ENCODE measurements at regions not wholly inside any gene's neighbourhood (a gene's known extent, or its start where the extent isn't known, plus 50 kb on each side); places are given as distances from the start of the nearest gene placed in this dataset.

DNA sequence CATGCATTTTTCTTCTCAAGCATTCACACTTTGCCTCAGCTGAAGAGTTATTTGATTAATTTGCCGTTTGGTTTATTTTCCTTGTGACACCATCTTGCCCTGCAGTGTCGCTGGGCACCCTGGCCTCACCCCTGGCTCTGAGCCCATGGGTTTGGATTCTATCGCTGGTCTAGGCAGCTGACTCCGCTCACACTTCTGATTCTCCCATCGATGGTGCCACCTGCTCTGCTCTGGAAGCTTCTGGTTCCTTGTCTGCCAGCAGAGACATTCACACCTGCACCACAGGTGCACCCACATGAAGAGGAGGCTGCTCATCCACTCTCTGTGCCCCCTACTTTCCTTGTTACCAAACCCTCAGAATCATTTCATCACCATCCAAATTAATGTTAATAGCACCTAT is 291.6 kb upstream of the CDH4 start:
- DNase-seq (ENCODE audit: low read depth) = no peak

DNA sequence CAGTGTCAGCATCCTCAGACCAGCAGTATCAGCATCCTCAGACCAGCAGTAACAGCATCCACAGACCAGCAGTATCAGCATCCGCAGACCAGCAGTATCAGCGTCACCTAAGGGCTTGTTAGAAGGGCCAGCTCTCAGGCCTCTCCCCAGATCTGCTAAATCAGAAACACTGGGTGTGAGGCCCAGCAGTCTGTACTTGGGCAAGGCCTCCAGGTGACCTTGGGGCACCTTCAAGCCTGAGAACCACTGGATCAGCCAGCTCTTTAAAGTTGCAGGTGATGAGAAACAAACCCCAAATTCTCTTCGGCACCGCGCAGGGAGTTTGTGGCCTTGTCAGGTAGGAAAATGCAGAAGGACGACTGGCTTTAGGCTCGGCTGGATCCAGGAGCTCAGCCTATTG is 290.5 kb upstream of the CDH4 start:
- no peak for DNase-seq (ENCODE audit: low read depth)

DNA sequence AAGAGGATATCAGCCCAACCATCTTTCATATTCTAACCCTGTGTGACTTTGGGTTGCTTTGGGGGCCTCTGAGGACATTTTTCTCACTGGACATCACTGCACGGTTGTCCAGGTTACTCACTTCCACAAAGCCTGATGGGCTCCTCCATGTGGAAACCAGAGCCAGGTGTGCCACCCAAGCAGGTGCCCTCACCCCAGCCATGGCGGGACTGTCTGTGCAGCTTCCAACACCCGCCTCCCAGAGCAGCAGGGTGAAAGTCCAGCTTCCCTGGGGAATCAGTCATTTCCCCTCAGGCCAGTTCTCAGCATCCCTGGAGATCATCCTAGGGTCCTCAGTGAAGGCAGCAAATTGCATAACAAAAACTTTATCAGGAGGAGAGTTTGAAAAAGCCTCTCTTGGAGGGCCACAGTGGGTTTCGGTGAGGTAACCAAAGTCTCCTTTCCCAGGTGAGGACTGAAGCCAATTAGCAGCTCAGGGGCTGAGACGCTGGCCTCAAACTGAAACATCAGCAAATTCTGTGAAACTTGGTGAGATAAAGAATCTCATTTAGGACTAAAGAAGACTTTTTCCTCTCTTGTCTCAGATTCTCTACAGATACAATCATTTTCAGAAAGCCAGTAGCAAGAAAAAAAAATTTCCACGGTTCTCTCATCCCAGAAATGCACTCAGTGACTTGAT is 289.6 kb upstream of the CDH4 start:
- no peak for DNase-seq (ENCODE audit: low read depth)

DNA sequence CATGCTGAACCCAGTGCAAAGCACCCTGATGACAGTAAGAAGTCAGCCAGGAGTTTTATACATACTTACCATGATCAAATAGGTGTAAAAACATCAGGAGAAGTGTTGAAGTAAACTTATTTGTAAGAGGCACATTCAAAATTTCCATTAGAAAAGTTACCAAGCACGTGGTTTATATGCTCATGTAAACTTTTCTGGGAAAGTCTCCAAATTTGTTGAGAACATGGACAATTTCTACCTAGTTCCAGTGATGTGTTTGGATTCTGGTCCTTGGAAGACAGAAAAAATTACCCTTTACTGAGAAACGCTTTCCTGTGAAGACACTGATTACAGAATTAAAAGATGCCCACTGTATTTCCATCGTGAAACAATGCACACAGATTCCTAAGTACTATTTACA is 288.9 kb upstream of the CDH4 start:
- no peak for DNase-seq (ENCODE audit: low read depth)

DNA sequence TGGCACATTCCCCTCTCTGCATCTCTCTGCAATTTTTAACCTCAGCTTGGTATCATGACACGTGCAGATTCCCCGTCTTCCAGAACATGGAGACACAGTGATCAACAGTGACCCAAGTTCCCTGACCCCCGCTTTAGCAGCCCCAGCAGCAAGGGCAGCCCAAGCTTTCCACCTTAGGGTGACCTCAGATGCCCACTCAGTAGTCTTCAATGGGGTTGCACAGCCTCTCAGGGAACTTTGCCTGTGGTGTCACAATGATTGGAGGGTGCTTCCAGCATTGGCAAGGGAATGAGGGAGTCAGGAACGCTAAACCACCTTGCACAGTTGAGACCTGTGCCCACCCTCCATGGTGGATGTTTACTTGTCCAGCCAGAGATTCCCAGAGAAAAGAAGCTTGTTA is 287.1 kb upstream of the CDH4 start:
- DNase-seq (ENCODE audit: low read depth) = no peak

DNA sequence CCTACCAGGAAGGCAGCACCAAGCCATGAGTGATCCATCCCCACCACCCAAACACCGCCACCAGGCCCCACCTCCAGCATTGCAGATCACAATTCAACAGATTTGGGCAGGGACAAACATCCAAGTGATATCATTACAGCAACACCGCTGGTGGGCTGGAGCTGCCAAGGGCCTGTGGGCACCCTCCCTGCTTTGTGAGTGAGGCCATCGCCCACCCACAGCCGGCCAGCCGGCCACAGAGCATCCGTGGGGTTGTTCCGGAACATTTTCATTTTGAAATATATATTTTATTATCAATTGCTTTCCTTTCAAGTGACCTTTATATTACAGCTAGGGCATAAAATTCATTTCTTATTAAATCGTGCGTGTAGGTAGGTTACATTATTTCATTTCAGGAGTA is 286.0 kb upstream of the CDH4 start:
- no peak for DNase-seq (ENCODE audit: low read depth)

DNA sequence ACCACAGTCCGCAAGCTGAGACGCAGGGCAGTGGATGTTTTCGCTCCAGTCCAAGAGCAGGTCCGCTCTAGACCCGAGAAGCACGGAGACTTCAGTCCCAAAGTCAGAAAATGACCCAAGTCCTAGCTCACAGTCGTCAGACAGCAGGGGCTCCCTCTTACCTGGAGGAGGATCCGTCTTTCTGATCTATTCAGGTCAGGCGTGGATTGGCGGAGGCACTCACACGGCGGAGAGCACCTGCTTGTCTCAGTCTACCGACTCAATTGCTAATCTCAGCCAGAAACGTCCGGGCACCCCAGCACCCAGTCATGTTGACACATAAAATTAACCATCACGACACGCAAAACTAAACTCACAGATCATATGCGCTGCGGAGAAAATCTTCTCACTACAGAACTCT is 285.3 kb upstream of the CDH4 start:
- DNase-seq (ENCODE audit: low read depth) = no peak

DNA sequence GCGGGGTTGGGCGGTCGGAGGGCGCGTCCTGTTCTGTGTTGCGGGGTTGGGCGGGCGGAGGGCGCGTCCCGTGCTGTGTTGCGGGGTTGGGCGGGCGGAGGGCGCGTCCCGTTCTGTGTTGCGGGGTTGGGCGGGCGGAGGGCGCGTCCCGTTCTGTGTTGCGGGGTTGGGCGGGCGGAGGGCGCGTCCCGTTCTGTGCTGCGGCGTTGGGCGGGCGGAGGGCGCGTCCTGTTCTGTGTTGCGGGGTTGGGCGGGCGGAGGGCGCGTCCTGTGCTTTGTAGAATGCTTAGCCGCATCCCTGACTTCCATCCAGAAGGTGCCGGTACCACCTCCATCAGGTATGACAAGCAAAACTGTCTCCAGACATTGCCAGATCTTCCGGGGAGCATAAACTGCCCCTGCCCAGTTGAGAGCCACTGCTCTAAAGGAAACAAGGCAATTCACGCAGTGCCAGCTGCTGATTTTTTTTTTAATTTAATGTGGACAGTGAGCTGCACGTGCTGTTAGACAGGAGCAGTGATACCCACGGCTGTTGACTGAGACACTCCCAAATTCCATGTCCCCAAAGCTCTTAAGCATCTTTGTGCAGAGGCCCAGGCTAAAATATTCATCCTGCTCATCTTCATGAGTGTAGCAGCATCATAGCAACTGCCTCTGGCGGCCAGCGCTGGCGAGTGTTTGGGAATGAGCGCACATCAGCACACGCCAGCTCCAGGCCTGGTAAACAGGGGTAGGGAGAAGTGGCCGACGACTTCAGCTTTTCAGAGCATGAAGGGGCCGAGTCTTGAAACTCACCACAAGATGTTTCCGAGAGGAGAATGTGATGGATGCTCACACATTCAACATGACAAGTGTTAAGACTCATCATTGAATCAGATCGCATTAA is 284.4 kb upstream of the CDH4 start:
- DNase-seq (ENCODE audit: low read depth) = no peak

DNA sequence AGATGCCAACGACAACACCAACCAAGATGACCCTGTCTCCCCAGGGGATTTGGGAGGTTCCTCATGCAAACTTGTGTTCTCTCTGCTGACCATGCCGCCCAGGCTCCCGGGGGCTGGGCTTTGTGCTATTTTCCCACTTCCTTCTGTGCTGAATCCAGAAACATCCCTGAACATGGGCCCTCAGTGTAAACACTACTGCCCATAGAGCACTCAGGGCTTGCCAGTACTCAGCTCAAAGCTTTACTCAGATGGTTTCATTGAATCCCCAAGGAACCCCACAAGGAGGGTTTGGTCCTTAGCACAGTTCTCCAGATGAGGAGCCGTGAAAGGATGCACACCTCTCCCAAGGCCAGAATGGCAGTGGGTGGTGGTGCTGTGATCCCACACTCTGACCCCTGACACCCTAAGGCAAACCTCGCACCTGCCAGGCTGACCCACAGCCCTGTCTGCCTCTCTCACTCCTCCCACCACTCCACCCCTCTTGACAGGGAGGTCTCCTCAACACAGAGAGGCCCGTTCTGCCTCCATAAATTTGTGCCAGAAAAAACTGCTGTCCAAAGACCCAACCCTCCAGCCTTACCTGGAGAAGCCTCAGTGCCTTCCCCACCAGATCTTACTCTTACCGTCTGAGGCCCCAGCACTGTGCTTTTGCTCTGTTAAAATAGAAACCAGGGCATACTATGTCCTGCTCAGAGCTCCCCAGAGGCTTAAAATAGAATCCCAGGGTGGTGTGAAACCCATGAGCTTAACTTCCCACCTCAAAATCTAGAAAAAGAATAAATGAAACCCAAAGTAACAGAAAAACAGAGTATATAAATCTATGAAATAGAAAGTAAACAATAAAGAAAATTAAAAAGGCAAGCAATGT is 283.0 kb upstream of the CDH4 start:
- no peak for DNase-seq (ENCODE audit: low read depth)

DNA sequence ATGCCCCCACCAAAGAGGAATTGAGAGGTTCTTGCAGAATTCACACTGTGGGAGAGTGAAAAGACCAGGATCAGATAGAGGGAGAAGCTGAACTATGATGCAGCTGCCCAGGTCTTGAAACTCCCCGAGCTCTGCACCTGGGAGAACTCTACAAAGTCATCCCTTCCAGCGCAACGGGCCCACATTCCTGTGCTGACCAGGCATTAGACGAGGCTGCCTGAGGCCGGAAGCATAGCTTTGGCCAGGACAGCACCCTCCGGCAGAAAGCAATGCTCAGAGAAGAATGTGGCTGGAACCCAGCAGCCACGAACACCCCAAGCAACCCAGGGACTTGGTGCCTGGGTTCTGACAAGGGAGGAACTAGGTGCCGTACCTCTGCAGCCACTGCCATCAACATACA is 281.5 kb upstream of the CDH4 start:
- DNase-seq (ENCODE audit: low read depth) = no peak

DNA sequence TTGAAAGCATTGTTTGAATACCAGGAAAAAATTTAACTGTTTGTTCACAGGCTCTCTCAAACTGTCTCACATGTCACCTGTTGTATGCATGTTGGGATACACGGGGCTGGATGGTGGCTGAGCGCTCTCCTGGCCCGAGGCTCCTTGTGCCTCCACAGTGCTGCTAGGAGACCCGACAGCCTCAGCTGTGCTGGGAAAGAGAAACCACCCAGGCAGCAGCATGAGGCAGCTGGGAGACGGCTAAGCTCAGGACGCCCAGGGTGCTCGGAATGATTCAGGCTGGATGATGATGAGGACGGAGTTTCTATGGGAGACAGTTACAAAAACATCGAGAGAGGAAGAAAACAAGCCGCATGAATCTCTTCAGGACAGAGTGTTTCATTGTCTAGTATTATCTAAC is 278.0 kb upstream of the CDH4 start:
- DNase-seq (ENCODE audit: low read depth) = no peak

DNA sequence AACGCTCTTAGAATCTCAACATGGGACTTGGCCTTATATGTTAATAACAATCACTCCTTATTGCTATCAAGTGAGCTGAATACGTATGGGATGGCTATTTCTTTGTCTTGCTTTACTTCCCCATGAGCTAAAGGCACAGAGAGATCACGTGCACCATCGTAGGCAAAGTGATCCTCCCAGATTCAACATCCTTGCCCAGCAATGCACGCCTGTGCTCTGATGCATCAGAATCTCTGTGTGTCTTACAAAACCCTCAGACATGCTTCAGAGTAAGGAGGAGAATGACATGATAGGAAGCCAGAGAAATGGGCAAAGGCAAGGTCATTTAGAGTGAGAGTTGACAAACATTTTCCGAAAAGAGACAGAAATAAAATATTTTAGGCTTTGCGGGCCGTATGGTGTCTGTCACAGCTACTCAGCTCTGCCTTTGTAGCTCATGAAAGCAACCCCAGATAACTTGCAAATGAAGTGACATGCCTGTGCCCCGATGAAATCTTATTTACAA is 277.6 kb upstream of the CDH4 start:
- no peak for DNase-seq (ENCODE audit: low read depth)

DNA sequence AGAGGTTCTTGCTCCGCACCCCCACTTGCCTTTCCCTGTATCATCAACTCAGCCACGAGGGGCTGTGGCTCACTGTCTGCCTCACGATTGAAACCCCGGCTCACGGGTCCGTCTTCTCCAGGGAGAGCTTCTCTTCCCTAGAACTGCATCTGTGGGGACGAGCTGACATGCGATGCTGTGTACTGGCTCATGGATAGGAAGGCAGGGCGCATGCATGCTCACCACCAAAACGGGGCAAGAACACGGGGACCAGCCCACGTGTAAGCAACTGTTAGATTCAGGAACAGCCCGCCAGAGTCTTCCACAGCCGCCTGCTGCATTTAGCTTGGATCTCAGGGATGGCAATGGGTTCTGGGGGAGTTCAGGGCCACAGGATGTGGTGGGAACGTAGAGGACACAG is 275.9 kb upstream of the CDH4 start:
- no peak for DNase-seq (ENCODE audit: low read depth)

DNA sequence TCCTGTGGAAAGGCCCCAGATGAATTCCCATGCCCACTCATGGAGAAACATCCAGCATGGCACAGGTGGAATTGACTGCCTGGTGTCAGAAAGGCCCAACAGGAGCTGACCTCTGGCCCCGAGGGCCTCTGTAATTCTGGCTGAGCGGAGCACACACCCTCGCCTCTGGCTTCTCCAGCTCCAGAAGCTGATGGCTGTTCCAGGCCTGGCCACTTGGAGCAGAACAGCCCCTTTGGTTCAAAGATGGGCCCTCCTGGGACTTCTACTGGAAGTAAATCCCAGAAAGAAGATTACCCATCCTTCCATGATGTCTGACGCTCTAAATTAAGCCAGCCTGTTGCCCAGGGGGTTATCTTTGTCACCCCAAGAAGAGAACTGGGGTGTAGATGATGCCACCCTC is 275.1 kb upstream of the CDH4 start:
- no peak for DNase-seq (ENCODE audit: low read depth)

DNA sequence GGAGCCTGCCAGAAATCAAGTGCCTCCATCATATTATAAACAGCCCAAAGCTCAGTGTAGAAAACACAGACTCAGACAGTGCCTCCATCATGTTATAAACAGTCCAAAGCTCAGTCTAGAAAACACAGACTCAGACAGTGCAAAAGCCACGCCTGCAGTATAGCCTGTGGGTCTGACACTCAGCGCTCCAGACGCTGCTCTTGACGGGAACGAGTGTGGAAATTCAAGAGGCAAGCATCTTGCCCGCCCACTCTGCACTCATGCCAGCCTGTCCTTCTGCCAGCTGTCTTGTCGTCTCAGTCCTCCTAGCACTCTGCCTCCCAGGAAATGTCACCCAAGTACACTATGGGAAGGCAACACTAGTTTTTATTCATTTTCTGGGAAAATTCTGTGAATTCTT is 274.2 kb upstream of the CDH4 start:
- no peak for DNase-seq (ENCODE audit: low read depth)

DNA sequence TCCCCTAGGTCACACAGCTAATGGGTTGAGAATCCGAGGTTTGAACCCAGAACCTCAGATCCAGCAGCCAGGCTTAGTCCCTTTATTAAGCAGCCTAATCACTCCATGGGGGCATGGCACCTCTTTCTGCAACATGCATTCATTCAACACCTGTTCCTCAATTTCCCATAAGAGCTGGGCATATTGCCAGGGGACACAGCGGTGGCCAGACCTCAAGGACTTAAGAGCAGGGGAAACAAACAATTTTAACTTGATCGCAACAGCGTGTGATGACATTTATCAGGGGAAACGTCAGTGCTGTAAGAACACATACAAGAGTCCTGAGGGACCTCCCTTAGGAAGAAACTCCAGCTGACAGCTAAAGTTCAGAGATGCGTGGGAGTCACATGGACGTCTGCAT is 267.4 kb upstream of the CDH4 start:
- no peak for DNase-seq (ENCODE audit: low read depth)

DNA sequence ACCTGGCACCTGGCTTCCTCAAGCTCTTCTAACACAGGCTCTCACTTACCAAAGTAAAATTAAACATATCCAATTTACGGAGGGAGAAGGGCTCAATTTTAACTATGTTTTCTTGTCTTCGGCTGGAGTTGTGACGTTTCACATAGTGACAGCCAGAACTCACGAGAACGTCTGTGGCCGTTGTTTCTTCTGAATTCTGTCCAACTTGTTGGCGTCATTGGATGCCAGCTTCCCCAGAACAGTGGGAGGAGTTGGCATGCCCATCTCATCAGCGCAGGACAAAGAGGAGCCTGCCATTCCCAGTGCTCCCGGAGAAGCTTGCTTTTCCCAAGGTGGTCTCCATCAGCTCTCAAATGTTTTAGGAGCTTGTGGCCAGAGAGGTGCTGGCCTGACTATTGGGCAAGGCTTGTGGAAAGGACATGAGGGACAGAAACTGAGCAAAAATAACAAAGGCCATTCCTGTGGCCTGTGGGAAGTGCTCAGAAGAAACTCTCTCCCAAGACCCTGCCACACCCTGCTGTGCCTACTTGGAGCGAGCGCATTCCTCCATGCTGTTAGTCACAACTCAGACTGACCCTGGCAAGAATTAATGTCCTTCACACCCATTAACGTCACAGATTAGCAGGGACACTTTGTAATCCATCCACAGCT is 265.4 kb upstream of the CDH4 start:
- DNase-seq (ENCODE audit: low read depth) = no peak

DNA sequence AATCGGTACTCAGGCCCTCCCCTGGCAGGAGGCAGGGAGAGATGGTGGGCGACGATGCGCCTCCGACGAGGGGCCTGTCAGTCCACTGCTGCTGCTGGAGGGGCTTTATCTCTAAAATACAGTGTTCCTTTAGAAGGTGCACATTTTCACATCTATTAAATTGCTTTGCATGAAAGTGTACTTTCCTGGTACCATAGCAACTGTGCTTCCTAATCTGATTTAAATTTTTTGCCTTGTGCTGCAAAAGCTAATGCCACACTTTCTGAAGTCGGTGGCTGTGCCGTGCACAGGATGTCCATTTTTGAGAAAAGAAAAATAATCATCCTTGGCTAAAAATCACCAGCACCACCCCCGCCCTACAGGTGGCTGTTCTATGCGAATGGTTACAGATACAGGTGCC is 262.0 kb upstream of the CDH4 start:
- DNase-seq (ENCODE audit: low read depth) = no peak

DNA sequence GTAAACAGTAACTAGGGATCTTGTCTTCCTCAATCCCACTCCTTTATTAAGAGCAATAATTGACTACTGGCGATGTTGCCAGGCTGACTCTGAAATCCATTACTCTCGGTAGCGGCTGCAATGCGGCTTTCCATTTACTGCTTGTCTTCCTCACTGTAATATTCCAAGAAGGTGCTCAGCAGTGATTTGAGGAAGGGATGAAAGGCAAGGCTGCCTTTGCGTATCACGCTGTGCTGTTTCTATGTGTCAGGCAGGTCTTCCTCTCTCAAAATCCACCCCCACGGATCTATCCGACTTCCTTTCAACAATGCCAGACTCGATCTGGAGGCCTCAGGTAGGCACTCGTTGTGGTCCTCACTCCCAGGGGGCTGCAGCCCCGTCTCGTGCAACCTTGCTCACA is 261.4 kb upstream of the CDH4 start:
- no peak for DNase-seq (ENCODE audit: low read depth)

DNA sequence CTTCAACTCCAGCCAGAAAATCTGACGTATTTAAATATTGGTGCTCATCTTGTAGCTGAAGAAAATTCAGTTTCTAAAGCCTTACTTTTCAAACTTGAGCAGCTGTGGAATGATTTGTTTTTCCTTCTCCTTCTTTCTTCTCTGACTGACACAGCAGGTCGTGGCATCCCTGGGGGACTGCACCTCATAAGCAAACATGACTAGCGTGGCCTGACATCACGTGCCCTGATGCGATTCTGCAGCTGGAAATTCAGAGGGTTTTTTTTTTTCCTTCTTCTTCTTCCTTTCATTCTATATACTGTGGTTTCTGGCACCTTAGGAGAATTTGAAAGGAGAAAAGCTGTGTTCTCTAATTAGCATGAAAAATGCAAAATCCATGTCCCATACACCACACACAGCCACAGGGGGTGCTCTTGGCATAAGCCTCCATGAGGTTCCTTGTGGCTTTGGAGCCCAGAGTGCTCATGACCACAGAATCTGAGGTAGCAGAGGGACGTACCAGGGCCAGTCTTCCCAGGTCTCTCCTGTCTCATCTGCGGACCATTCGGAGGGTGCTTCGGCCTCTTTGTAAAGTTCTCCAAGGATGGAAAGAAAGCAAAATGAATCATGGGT is 258.5 kb upstream of the CDH4 start:
- DNase-seq (ENCODE audit: low read depth) = no peak

DNA sequence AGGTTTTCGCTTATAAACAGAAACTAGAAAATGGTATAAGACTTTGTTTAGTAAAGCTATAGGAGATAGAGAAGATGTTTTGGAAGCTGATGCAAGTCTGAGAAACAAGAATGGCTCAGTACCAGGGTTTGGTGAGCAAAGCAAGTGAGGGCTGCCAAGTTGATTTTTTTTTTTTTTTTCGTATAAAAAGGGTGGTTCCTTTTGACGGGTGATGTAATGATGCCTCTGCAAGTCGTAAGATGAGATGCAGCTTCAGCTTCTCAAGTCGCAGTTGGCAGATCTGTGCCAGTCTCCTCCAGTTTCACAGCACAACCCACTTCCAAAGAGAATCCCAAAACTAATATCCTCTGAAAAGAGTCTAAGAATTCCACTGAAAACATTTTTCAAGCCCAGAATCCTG is 252.8 kb upstream of the CDH4 start:
- no peak for DNase-seq (ENCODE audit: low read depth)

DNA sequence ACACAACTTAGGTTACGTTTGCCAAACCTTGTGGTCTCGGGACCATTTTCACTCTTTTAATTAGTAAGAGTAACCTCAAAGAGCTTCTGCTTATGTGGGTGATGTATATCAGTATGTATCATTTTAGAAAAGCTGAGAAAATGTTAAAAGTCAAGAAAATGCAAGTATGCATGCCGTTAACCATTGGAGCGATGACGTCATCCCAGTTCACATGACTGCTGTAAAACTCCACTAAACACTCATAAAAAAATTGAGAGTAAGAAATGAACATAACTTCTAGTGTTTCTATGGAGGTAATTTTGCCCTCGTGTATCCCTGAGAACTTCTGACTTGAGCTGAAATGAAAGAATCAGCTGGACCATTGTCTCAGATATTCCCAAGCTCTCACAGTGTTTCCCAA is 250.0 kb upstream of the CDH4 start:
- DNase-seq (ENCODE audit: low read depth) = no peak
